Osteoblast (primary cell): ENCODE measurements at regions not wholly inside any gene's neighbourhood (a gene's known extent, or its start where the extent isn't known, plus 50 kb on each side); places are given as distances from the start of the nearest gene placed in this dataset.

ENCODE experiments used
- DNase-seq: peaks from one replicate; pipeline ENCODE4 v3.0.0; 2011; ENCODE audit warnings: low spot score, mixed read lengths; ENCODE audit not compliant: insufficient read length; ENCODE audit errors: missing footprints
- H2AFZ ChIP-seq: 2 replicates; pipeline ENCODE4 v1.6.0; 2011; ENCODE audit warnings: mild to moderate bottlenecking, low read length
- H3K27ac ChIP-seq: 2 replicates; pipeline ENCODE4 v1.5.1; 2011; ENCODE audit warnings: mild to moderate bottlenecking, low read depth, low read length, moderate library complexity
- H3K27me3 ChIP-seq: 2 replicates; pipeline ENCODE4 v1.6.0; 2012; ENCODE audit warnings: mild to moderate bottlenecking, control low read depth, inconsistent platforms, low read length, moderate library complexity; ENCODE audit not compliant: insufficient read depth
- H3K36me3 ChIP-seq: 2 replicates; pipeline ENCODE4 v1.5.1; 2011; ENCODE audit warnings: mild to moderate bottlenecking, low read length, control low read depth, moderate library complexity; ENCODE audit not compliant: insufficient read depth
- H3K4me1 ChIP-seq: 2 replicates; pipeline ENCODE4 v1.5.1; 2011; ENCODE audit warnings: mild to moderate bottlenecking, low read length, control low read depth, moderate library complexity; ENCODE audit not compliant: insufficient read depth
- H3K4me2 ChIP-seq: 2 replicates; pipeline ENCODE4 v1.6.0; 2011; ENCODE audit warnings: mild to moderate bottlenecking, low read length; ENCODE audit not compliant: insufficient read depth
- H3K4me3 ChIP-seq: fragments of 200-600 bp; sonication (generic); 3 replicates; pipeline ENCODE4 v1.5.1; 2012; ENCODE audit warnings: mild to moderate bottlenecking, low read length, inconsistent platforms; ENCODE audit not compliant: insufficient read depth
- H3K79me2 ChIP-seq: 2 replicates; pipeline ENCODE4 v1.6.0; 2012; ENCODE audit warnings: mild to moderate bottlenecking, low read length, control low read depth, inconsistent platforms; ENCODE audit not compliant: insufficient read depth
- H3K9me3 ChIP-seq: 2 replicates; pipeline ENCODE4 v1.5.1; 2011; ENCODE audit warnings: low read depth, low read length, control low read depth
- H4K20me1 ChIP-seq: 2 replicates; pipeline ENCODE4 v1.6.0; 2012; ENCODE audit warnings: mild to moderate bottlenecking, low read length, control low read depth; ENCODE audit not compliant: insufficient read depth
- CTCF ChIP-seq: IDR thresholded peaks from 2 replicates; pipeline ENCODE4 v1.5.1; 2011; ENCODE audit warnings: mild to moderate bottlenecking, low read depth, low read length, moderate library complexity; ENCODE audit errors: extremely low read depth

DNA sequence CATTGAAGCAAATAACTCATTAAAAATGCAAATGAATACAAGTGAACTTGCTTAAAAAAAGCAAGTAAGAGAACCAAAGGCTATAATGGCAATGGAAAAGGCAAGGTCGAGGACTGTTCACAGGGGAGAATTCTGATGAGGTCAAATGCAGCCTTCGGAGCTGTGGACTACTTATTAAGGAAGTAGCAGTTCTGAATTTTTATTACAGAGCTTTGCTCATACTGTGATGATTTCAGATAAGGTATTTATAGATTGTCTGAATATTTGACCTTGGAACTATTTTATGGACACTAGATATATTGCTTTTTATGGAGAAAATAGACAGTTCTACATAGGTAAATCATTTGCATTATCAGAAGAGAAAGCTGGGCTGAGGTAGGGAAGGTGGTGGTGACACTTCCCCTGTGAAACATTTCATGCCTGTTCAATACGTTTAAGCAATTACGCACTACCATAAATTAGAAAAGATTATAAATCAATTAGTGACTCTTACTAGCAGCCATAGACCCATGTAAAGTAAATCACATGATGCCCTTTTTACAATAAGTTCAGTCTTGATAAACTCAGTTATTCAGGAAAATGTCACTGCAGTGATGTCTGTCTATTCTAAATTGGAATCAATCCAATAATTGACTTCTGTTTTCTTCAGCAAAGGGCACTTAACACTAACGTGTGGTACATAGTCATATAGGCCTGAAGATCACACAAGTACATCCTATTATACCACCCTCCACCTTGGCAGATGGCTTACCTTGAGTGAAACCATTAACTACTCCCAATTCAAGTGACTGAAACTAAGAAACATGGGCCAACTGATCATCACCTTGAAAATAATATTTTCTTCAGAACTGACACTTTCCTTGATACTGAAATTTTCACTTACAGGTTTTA, 260.0 kb downstream of the KLF12 start:
- Histone ChIP-seq H3K9me3 (no peaks in the 10 kb centered on the region), H3K4me3 (no peak overlapping the region), H3K27me3 (no peaks in the 10 kb centered on the region), H3K4me1 (peaks cover 34% of the 10 kb centered on the region), H3K36me3 (no peaks in the 10 kb centered on the region), H3K4me2 (no peak overlapping the region), H3K79me2 (peaks cover 61% of the 10 kb centered on the region), H2AFZ (no peak overlapping the region), H4K20me1 (no peaks in the 10 kb centered on the region), H3K27ac (no peak overlapping the region)
- TF ChIP-seq CTCF = no peak
- no peak for DNase-seq

DNA sequence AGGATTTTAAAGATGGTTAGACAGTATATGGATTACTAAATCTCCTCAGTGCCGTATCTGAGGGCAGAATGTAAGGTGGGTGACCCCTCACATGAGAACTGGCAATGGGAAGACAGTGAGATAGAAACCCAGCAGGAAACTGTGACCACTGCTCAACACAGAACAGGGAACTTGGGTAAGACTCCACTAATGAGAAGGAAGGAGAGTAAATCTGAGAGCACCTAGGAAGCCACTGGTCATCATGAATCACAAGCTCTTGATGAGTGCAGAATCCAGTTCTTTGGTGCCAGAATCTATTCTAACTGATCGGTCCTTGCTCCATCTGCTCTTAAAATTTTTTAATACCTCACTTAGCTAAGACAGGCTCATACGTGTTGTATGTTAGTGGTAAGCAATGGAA, 261.8 kb downstream of the KLF12 start:
- no peaks in the 10 kb centered on the region for H3K36me3 ChIP-seq
- no peak for TF ChIP-seq CTCF
- H3K4me3 ChIP-seq = no peak overlapping the region
- no peaks in the 10 kb centered on the region for H3K27me3 ChIP-seq
- no peak for DNase-seq
- peaks cover 55% of the 10 kb centered on the region for H3K79me2 ChIP-seq
- H2AFZ ChIP-seq = no peak overlapping the region
- H3K4me1 ChIP-seq = peaks cover 34% of the 10 kb centered on the region
- no peaks in the 10 kb centered on the region for H4K20me1 ChIP-seq
- no peaks in the 10 kb centered on the region for H3K9me3 ChIP-seq
- peak overlapping the region; percentile 89 for H3K27ac ChIP-seq
- H3K4me2 ChIP-seq = peak overlapping the region; percentile 81

DNA sequence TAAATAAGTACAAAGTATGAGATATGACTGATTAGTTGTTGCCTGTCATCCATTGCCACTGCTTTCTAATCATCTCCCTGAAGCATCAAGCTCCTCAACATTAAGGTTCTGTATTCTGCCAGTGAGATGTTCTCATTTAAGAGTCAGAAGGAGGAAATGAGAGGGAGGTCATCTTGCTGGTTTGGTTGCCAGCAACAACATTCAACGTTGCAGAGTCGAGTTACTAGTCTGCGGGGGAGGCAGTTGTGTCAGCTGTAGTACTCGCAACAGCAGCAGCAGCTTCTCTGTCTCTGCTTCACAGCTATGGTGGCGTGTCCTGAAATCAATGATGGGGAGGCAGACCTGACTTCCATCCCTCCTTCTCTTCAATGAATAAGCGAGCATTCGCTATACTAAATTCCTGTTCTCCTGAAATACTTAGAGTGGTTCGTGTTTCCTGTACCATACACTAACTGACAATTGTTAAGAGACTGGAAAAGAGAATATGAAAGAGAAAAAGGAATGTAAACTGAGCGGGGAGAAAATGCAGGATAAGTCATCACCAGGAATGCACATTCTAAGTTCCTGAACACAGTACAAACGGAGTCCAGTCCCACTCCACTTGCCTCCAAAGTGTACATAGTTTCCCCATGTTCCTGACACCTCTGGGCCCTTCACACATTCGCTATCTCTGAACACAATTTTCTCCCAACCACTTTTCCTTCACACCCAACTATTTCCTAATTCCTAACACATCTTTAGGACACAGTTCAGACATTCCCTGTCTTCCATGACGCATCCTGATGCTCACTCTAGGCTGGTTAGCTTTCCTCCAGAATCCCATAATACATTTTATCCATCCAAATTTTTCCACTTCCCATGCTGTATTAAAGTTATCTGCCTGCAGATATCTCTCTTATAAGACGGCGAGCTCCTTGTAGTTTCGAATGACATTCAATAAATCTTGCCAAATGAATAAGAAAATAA, 263.0 kb downstream of the KLF12 start:
- TF ChIP-seq CTCF = no peak
- Histone ChIP-seq H3K4me3 (peak overlapping the region; percentile 70), H3K79me2 (peaks cover 59% of the 10 kb centered on the region), H3K4me1 (peaks cover 33% of the 10 kb centered on the region), H2AFZ (peak overlapping the region; percentile 72), H3K4me2 (peak overlapping the region; percentile 81), H3K36me3 (no peaks in the 10 kb centered on the region), H3K27ac (peak overlapping the region; percentile 89), H3K27me3 (no peaks in the 10 kb centered on the region), H4K20me1 (no peaks in the 10 kb centered on the region), H3K9me3 (no peaks in the 10 kb centered on the region)
- peak; percentile 13 for DNase-seq
